ENCODE measurements at regions not wholly inside any gene's neighbourhood (a gene's known extent, or its start where the extent isn't known, plus 50 kb on each side); places are given as distances from the start of the nearest gene placed in this dataset.

DNA sequence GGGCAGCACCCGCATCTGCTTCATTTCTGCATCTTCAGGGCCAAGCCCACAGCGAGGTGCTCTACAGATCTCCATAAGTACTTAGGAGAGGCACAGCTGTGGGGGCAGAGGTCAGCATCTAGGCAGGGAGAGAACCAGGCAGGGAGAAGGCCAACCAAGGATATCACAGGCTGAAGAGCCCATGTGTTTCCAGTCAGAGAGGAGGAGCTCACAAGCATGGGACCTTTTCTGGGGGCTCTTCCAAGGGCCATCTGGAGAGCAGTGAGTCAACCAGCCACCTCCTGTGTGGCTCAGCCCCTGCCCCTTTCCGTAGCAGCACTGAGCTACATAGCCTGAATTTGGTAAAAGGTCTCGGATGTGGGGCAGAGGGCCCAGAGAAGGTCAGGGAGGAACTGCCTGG lies 78.5 kb downstream of the ARL6IP4 start:
- no peaks in the 10 kb centered on the region for H4K20me1 ChIP-seq (ENCODE audit: insufficient read depth, low read length)
- H3K4me3 ChIP-seq (replicated peaks in 1 of 3; ENCODE audit: low read depth in 2 of 3, low read length in 3 of 3) = no peak overlapping the region
- H3K27me3 Mint-ChIP-seq (ENCODE audit: low read depth in 3 of 3) = peaks cover 0 to 4% (median 2%) of the 10 kb centered on the region in 3 donors
- no peak overlapping the region for H3K27ac ChIP-seq (ENCODE audit: low read depth in 1 of 2, low read length in 2 of 2)
- no peak overlapping the region for H3K27ac Mint-ChIP-seq
- no peak for DNase-seq
- peaks cover 0 to 2% (median 0%) of the 10 kb centered on the region in 7 donors for H3K9me3 Mint-ChIP-seq
- intact Hi-C loops (cut with micrococcal nuclease) = no loop called here
- TF ChIP-seq, protein P1, sequence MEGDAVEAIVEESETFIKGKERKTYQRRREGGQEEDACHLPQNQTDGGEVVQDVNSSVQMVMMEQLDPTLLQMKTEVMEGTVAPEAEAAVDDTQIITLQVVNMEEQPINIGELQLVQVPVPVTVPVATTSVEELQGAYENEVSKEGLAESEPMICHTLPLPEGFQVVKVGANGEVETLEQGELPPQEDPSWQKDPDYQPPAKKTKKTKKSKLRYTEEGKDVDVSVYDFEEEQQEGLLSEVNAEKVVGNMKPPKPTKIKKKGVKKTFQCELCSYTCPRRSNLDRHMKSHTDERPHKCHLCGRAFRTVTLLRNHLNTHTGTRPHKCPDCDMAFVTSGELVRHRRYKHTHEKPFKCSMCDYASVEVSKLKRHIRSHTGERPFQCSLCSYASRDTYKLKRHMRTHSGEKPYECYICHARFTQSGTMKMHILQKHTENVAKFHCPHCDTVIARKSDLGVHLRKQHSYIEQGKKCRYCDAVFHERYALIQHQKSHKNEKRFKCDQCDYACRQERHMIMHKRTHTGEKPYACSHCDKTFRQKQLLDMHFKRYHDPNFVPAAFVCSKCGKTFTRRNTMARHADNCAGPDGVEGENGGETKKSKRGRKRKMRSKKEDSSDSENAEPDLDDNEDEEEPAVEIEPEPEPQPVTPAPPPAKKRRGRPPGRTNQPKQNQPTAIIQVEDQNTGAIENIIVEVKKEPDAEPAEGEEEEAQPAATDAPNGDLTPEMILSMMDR (IDR thresholded peaks at IDR 0.05) = no peak
- 94% methylated on average over 4 of the region's 4 CpGs for WGBS (ENCODE audit: insufficient coverage)
- H3K36me3 ChIP-seq (replicated peaks in 1 of 2; ENCODE audit: control insufficient read depth in 1 of 2, insufficient read depth in 2 of 2, low read length in 2 of 2) = no peaks in the 10 kb centered on the region
- no peak overlapping the region for H3K4me3 Mint-ChIP-seq
- H3K9me3 ChIP-seq (replicated peaks in 1 of 2; ENCODE audit: control insufficient read depth in 1 of 2, insufficient read depth in 1 of 2, low read length in 2 of 2) = no peaks in the 10 kb centered on the region
- H3K9ac ChIP-seq (ENCODE audit: insufficient read depth, low read length, poor library complexity, severe bottlenecking) = no peak overlapping the region
- no peaks in the 10 kb centered on the region for H3K79me2 ChIP-seq (ENCODE audit: insufficient read depth, low read length)
- no peaks in the 10 kb centered on the region for H3K36me3 Mint-ChIP-seq
- no peak overlapping the region for H2AFZ ChIP-seq (ENCODE audit: insufficient read depth, low read depth, low read length, poor library complexity, severe bottlenecking)
- H3K4me1 Mint-ChIP-seq = peaks cover 26% of the 10 kb centered on the region
- no peaks in the 10 kb centered on the region for H3K27me3 ChIP-seq (ENCODE audit: control insufficient read depth in 2 of 2, insufficient read depth in 2 of 2, low read length in 2 of 2)
- no peak overlapping the region for H3K4me2 ChIP-seq (replicated peaks; ENCODE audit: extremely low read depth, low read length, poor library complexity, severe bottlenecking)
- peaks cover 17 to 19% of the 10 kb centered on the region in 2 donors for H3K4me1 ChIP-seq (ENCODE audit: control insufficient read depth in 1 of 2, insufficient read depth in 2 of 2, low read length in 2 of 2)

DNA sequence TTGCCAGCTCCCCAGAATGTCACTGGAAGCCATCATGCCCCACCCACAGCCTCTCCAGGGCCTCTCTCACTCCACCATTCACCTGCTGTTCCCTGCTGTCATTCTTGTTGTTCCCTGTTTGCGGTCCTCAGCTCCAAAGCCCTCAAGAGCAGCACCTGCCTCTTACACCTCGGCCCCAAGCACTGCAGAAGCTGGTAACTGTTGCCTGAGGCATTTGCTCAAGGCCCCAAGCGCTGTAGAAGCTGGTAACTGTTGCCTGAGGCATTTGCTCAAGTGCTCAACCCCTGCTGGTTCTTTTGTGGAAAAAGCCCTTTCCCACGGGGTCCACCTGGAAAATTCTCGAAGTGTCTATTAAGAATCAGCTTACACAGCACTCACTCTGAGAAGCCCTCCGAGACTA lies 78.0 kb downstream of the ARL6IP4 start:
- H3K4me3 Mint-ChIP-seq = no peak overlapping the region
- H3K4me3 ChIP-seq (replicated peaks in 1 of 3; ENCODE audit: low read depth in 2 of 3, low read length in 3 of 3) = no peak overlapping the region
- H3K9me3 ChIP-seq (replicated peaks in 1 of 2; ENCODE audit: control insufficient read depth in 1 of 2, insufficient read depth in 1 of 2, low read length in 2 of 2) = no peaks in the 10 kb centered on the region
- TF ChIP-seq, protein P1 (IDR thresholded peaks at IDR 0.05) = no peak
- no peak overlapping the region for H2AFZ ChIP-seq (ENCODE audit: insufficient read depth, low read depth, low read length, poor library complexity, severe bottlenecking)
- no peaks in the 10 kb centered on the region for H3K36me3 Mint-ChIP-seq
- no peak overlapping the region for H3K27ac Mint-ChIP-seq
- peaks cover 21% of the 10 kb centered on the region for H3K4me1 Mint-ChIP-seq
- no peaks in the 10 kb centered on the region for H3K36me3 ChIP-seq (replicated peaks in 1 of 2; ENCODE audit: control insufficient read depth in 1 of 2, insufficient read depth in 2 of 2, low read length in 2 of 2)
- H3K27ac ChIP-seq (ENCODE audit: low read depth in 1 of 2, low read length in 2 of 2) = no peak overlapping the region
- no peaks in the 10 kb centered on the region for H3K79me2 ChIP-seq (ENCODE audit: insufficient read depth, low read length)
- DNase-seq = no peak
- peaks cover 0 to 4% (median 2%) of the 10 kb centered on the region in 3 donors for H3K27me3 Mint-ChIP-seq (ENCODE audit: low read depth in 3 of 3)
- intact Hi-C loops (cut with micrococcal nuclease) = no loop called here
- peaks cover 12 to 14% of the 10 kb centered on the region in 2 donors for H3K4me1 ChIP-seq (ENCODE audit: control insufficient read depth in 1 of 2, insufficient read depth in 2 of 2, low read length in 2 of 2)
- H3K9me3 Mint-ChIP-seq = peaks cover 0 to 2% (median 0%) of the 10 kb centered on the region in 7 donors
- WGBS (ENCODE audit: insufficient coverage) = 94% methylated on average over 5 of the region's 6 CpGs
- H4K20me1 ChIP-seq (ENCODE audit: insufficient read depth, low read length) = no peaks in the 10 kb centered on the region
- H3K27me3 ChIP-seq (ENCODE audit: control insufficient read depth in 2 of 2, insufficient read depth in 2 of 2, low read length in 2 of 2) = no peaks in the 10 kb centered on the region
- no peak overlapping the region for H3K9ac ChIP-seq (ENCODE audit: insufficient read depth, low read length, poor library complexity, severe bottlenecking)
- no peak overlapping the region for H3K4me2 ChIP-seq (replicated peaks; ENCODE audit: extremely low read depth, low read length, poor library complexity, severe bottlenecking)
